ENCODE measurements at regions not wholly inside any gene's neighbourhood (a gene's known extent, or its start where the extent isn't known, plus 50 kb on each side); places are given as distances from the start of the nearest gene placed in this dataset.

DNA sequence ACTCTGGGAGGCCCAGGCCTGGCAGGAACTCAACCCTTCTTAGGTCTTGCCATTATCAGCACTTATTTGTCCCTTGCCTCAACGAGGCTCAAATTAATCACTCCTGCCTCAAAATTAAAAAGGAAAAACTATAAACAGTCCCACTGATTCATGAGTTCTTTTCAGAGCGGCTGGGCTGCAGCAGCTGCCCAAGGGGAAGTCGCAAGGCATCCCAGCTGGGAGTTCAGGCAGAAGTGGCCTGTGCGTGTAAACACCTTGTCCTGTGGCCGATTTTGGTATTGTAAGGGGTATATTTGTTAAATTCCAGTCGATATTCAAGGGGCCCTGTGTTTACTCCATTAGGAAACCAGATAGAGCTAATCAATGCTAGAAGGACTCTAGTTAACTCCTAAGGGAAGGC lies 213.9 kb upstream of the CADM1 start:
- DNase-seq (ENCODE audit: low read depth in 2 of 2, low spot score in 1 of 2), result no peak

DNA sequence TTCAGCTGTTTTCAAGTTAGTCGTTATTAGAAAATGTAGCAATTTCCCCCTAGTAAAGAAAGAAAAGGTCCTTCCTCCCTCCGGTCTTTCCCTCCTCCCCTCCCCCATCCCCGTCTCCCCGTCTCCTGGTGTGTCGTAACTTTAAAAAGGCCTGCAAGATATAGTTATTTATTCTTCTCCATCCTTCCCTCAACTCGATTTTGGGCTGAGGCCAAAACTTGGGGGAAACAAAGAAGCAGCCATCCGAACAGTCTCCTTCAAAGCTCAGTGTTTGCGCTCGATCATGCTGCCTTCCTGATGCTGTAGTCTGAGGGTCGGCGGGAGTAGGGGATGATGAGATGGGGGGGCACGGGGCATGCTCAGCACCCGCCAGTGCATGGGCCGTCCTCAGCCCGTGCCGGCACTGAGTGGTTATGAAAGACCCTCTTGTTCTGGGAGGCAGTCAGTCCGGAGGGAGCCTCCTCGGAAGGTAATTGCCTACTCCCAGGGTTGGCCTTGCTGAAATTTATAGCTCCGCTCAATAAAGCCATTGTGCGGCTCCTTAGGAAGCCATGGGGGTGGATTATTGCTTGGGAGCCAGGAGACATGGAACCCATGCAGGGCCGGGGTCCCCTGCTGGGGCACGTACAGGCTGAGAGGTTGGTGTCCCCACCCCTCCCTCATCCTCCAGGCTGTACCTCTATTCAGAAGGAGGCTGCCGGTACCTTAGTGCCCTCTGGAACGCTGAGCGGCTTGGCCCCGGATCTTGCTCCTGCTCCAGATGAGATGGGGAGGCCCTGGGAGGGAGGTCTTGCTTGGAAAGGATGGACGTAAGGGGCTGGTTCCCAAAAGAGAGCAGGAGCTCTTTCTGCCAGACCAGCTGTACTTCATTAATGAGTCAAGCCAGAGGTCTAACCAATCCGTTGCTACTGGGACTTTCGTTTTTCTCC lies 212.7 kb upstream of the CADM1 start:
- DNase-seq (ENCODE audit: low read depth in 2 of 2, low spot score in 1 of 2), result no peak

DNA sequence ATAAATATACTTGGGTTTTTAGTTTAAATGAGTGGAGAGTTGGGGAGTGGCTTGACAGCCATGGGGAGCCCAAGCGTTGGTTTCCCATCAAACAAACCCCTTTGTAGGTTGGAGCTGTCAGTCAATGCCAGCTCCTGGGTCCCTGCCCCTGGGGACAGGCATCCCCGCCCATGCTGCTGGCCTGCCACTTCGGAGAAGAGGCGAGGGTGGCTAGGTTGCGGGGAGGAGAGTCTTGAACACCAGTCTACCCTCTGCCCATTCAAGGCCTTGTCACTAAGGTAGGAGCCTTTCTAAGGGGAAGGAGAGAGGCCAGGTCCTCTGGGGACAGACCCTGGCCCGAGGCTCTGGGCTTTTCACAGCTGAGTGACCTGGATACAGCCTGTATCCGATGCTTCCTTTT lies 211.9 kb upstream of the CADM1 start:
- no peak for DNase-seq (ENCODE audit: low read depth in 2 of 2, low spot score in 1 of 2)

DNA sequence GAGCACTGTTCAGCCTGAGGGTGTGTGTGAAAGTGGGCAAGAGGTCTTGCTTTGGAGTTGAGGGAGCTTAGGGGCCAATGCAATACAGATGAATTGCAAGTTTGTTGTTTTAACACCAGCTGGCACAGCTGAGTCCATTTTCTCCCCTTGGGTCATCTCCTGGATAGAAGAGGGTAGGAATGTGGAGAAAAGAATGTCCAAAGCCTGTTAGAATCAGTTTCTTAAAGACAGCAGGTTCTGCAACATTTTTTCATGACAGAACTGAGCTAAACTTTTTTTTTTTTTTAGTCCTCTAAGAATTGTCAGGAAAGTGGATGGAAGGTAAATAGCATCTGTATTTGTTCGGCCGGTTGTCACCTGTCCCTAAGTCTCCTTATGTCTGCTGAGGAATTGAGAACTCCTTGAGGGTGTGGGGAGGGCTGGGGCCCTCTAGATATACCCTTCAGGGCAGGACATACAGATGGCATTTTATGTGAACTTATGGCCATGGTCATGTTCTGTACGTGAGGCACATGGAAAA lies 211.1 kb upstream of the CADM1 start:
- DNase-seq (ENCODE audit: low read depth in 2 of 2, low spot score in 1 of 2), result no peak

DNA sequence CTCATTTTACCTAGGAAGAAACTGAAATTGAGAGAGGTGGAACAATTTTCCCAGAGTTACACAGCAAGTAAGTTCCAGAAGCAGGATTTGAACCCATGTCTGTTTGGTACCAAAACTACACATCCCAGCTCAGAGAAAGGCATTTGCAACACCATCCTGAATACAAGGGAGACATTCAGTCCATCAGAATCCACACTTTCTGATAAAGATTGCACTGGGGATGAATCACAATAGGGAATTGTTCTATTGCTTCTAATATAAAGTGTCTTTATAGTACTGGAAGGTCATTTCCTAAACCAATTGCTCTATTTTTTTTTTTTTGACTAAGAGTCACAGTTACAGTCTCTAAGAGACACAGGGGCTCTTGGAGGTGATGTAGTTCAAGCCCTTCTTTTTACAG lies 208.1 kb upstream of the CADM1 start:
- DNase-seq (ENCODE audit: low read depth in 2 of 2, low spot score in 1 of 2), result no peak

DNA sequence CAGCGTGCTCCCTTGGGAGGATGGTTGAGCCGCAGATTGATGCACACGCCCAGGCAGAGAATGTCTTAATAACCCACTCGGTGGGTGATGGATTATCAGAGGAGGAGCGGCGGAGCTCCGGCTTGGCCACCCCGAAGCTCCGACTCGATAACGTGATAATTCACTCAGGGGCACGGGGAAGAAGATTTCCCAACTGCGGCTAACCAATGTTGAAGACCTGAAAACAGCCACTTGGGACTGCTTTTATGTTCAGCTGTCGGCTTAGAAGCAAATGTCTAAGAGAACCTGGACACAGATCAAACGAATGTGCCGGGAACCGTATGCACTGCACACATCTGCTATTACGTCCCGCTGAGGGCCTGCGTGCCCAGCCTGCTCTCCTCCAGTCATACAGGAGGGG lies 206.8 kb upstream of the CADM1 start:
- no peak for DNase-seq (ENCODE audit: low read depth in 2 of 2, low spot score in 1 of 2)

DNA sequence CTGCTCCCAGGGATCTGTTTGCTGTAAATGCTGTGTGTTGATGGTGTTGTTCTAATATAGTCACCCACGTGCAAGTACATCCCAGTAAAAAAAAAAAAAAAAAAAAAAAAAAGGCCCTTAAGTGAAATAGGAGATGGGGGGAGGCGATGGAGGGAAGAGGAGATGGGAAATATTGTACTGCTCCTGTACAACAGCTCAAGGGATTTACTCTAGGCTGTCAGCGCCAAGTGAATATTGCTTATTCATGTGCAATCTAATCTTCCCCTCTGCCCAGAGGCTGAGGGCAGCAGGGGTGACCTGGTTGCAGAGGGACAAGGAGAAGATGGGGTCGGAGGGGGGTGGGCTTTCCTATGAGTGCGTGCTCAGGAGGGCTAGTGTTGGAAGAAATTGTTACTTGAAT lies 206.2 kb upstream of the CADM1 start:
- no peak for DNase-seq (ENCODE audit: low read depth in 2 of 2, low spot score in 1 of 2)

DNA sequence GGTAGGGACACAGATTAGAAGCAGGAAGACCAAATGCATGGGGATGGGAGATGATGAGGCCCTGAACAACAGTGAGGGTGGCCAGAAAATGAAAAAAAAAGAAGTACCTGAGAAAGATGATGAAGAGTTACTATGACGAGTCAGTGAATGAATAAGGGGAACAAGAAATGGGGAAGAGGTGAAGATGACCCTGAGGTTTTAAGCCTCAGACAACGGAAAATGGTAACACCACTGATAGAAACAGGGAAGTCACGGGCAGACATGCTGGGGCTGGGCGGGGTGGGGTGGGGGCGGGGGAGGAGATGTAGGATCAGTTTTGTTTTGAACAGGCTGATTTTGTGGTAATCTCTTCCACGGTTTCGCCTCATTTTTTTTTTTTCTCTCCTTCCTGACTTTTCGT lies 205.1 kb upstream of the CADM1 start:
- no peak for DNase-seq (ENCODE audit: low read depth in 2 of 2, low spot score in 1 of 2)

DNA sequence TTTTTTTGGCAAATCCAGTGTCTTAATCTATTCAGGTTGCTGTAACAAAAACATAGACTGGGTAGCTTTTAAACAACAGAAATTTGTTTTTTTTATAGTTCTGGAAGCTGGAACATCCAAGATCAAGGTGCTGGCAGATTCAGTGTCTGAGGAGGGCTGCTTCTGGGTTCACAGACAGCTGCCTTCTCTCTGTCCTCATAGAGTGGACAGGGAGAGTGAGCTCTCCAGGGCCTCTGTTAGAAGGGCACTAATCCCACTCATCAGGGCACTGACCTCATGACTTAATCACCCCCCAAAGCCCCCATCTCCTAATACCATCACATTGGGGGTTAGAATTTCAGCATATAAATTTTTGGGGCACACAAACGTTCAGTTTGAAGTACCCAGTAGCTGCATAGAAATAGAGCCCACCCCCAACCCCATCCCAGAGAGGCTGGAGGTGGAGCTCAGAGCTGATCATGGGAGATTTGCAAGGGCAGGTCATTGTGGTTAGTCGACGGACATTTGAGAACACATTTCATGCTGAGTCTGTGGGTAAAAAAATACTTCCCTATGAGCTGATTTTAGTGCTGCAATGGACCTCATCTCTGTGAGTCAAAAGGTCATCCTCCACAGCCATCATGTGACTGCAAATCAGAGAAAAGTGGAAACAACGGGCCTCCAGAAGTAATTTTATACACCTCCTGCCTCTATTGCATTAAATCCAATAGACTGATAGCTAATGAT lies 203.1 kb upstream of the CADM1 start:
- no peak for DNase-seq (ENCODE audit: low read depth in 2 of 2, low spot score in 1 of 2)

DNA sequence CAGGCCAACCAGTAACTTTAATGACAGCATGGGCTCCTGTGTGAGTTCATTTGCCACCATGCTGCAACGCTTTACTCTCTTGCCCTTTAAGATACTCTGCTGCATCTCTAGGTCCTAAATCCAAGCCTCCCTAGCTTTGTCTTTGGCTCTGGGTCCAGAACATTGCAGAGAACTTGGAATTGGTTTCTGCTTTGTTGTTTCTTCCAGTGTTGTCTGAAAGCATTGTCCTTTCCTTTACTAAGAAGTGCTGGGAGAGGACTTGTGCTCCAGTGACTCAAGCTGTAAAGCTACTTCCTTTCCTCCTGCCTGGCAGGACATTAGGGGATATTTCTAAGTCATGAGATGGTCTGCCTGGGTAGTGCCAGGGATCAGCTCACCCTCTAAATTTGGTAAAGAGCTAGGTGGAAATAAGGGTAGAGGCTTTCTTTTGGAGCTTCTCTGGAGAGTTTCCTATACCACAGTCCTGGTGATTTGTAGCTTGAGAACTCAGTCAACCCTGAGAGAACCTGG lies 202.5 kb upstream of the CADM1 start:
- no peak for DNase-seq (ENCODE audit: low read depth in 2 of 2, low spot score in 1 of 2)

DNA sequence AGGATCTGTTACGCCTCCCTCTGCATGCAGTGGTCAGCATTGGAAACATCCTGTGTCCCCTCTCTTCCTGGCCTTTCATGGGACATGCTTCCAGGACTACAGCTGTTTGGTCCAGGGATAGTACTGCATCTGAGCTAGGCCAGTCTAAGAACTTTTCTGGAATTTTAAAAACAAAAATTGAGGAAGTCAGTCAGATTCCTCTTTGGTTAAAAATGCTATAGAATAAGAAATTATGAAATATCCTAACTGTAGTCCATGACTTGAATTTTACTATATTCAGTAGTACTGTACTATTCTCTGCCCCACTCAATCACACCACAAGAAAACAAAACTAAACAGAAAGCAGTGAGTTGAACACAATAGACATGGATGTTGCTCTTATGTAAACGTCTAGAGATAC lies 201.0 kb upstream of the CADM1 start:
- DNase-seq (ENCODE audit: low read depth in 2 of 2, low spot score in 1 of 2), result no peak

DNA sequence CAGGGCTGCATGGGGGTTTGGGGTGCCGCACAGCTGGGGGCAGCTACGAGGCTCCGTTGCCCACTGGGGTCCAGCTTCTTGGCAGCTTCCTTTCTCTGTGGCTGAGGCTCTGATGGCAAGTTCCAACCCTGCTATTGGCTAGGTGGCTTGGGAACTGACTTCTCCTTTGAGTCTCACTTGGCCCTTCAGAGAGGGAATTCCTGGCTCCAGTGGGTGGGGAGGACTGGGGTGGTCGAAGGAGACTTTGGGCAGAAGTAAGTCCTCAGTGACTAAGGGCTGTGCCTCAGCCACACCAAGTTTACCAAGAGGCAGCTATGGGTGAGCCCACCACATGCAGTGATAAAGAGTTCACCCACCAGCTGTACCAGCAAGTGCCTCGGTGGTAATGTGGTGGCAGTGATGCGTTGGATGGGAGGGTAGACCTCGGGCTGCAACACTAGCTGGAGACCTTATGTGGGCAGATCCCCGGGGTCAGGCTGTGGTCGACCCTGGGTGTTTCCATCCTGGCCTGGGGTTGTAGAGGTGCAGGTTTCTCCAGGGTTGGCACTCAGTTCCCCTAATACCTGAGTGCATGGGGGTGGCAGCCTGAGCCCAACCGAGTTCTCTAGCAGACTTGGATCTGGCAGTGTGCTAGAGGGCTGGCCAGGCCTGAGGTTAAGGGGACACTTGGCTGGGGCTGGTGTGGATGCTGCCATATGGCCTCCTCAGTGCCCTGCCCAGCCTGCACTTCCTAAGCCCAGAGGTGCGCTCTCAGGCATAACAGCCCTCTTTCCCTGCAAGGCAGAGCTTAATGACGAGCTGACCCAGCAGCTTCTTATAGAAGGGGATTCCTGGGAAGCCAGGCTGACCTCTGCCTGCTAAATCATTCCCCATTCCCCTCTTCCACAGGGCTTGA lies 197.0 kb upstream of the CADM1 start:
- no peak for DNase-seq (ENCODE audit: low read depth in 2 of 2, low spot score in 1 of 2)

DNA sequence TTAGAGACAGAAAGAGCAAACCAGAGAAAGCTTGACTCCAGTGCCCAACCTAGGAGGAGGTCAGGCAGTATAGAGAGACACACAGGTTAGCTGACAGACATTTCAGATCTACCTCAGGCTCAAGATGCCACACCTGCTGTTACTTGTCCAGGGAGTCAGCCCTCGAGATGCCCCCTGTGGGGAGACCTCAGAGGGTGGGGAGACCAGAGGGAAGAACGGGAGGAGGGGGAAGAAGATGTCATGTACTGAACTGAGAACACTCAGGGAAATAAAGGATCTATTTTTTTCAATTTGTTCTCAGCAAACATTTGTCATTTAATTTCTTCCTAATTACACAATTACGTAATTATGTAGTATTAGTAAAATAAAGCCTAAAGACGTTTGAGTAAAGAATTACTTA lies 196.3 kb upstream of the CADM1 start:
- DNase-seq (ENCODE audit: low read depth in 2 of 2, low spot score in 1 of 2), result no peak

DNA sequence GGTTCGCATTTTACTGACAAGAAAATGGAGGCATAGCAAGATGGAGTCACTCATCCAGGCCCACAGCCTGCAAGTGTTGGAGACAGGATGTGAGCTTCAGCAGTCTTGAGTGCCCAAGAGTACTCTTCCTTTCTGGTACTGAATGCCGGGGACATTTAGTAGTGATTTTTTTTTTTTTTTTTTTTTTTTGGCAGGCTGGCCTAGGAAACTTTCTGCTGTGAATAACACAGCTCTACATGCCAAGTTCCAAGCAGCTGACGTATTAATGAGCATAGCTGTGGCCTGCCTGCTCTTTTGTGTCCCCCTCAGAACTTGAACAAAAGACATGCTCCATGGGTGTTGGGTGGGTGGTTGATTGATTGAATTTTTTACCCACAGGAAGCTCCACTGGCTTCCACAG lies 195.5 kb upstream of the CADM1 start:
- no peak for DNase-seq (ENCODE audit: low read depth in 2 of 2, low spot score in 1 of 2)

DNA sequence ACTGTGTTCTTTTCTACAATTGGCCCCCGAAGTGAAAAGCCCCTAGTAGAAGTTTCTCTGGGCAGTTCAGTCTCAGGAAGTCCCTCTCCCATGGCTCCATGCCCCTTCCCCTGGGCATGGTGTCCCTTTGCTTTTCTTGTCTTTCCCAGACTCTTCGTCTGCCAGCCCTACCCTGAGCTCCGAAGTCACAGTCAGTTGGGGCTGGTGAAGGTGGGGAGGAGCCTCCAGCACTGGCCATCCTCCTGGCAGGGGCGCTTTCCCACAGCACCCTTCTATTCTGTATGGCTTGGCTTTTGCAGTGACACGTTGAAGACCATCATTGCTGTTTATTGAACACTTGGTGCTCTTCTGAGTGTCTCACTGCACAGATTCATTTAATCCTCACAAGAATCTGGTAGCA lies 195.1 kb upstream of the CADM1 start:
- DNase-seq (ENCODE audit: low read depth in 2 of 2, low spot score in 1 of 2), result no peak

DNA sequence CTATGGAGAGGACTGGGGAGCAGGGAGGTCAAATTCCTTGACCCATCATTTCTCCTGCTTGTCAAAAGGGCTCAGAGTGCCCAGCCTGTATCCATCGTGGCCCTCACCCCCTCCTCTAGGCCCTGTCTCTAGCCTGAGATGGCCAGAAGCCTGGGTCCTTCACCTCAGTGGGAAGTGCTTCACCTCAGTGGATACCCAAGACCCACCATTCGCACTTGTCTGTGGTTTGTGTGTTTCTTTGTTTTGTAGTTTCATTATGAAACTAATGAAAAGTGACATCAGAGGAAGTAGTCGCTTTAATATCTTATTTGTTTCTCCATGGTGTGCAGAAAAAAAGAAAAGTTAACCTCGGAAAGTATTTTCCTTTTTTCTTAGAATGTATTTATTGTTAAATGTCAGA lies 194.0 kb upstream of the CADM1 start:
- no peak for DNase-seq (ENCODE audit: low read depth in 2 of 2, low spot score in 1 of 2)

DNA sequence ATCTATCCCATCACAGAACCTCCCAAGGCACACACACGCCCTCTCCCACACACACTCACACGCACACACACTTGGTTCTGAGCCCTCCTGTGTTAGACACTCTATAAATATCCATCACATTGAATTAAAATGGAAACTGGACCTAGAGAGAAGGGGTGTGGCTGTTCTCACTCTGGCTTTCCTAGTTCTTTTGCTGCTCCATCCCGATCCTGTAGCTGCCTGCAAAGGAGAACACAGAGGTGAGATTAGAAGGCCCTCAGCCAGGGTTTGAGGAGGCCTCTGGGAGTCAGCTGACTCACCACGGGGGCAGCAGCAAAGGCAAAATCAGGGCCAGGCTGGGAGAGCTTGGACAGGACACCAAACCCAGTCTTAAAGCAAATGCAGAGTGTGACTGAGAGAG lies 192.3 kb upstream of the CADM1 start:
- DNase-seq (ENCODE audit: low read depth in 2 of 2, low spot score in 1 of 2), result no peak

DNA sequence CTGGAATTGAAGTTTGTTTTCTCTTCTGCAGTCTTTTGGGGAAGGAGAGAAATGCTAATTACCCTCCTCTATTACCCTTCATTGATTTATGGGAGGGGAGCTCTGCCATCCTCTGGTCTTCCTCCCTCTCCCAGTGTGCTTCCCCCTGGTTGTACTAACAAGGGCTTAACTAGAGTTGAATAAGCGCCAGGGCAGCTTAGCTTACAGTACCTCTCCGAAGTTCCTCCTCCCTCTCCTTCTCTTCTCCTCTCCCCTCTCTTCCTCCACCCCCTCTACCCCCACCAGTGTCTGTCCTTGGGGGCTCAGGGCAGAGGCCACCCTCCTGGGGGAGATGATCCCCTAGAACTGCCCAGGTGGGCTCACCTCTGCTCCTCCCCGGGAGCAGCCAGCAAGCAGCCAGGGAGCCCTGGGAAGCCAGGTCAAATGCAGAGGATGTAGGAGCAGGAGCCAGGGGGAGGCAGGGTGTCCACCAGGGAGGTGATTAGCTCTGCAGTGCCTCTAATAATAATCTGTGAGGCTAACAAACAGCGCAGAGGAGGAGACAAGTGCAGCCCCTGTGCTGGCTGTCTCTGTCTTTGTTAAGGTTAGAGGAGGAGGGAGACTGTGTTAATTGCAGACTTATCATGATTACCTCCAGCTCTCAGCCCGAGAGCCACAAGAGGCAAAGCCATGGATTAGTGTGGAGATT lies 191.6 kb upstream of the CADM1 start:
- no peak for DNase-seq (ENCODE audit: low read depth in 2 of 2, low spot score in 1 of 2)

DNA sequence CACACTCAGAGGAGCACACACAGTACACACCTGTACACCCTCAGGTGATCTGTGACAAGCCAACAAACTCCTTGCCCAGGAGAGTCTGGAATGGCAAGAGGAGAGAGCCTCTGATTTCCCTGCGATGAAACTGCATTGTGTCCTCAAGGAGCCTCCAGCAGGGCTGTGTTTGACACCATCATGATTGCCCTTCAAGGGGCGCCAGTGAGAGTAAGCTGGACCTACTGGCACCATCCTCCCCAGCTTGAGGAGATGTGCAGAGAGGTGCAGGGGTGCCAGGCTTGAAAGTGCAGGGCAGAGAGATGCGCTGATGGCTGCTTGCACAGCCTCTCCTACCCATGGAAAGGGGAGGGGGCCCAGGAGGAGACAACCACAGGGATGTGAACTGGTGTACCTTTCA lies 188.8 kb upstream of the CADM1 start:
- no peak for DNase-seq (ENCODE audit: low read depth in 2 of 2, low spot score in 1 of 2)

DNA sequence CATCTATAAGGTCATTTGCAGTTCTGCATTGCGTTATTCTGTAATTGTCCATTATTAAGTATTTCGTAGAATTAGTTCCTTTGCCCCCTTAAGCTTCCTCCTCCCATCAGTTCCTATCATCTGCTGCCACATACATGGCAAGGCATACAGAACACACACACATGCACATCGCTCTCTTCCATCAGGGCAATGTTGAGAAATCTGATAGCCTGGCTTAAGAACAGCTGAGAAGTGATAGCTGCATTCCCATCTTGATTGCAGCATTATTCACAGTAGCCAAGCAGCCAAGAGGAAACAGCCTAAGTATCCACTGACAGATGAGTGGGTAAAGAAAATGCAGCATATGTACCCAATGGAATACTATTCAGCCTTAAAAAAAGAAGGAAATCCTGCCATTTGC lies 186.8 kb upstream of the CADM1 start:
- DNase-seq (ENCODE audit: low read depth in 2 of 2, low spot score in 1 of 2), result no peak

DNA sequence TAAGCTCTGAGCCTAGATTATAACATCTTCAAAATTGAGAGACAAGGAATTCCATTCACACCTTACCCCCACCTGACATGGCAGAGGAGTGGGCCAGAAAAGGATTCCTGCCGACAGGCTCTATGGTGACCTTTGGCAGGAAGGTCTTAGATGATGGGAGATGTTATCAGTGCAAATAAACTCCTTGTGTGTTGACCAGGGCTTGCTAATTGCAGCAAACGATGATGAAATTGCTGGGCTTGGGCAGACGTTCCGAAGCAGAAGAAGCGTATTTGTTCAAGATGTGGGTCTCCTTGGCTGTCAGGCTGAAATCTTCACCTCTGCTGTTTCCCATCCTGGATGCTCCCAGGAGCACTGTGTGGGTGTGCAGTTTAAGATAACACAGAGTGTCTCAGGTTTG lies 183.7 kb upstream of the CADM1 start:
- no peak for DNase-seq (ENCODE audit: low read depth in 2 of 2, low spot score in 1 of 2)
